Endothelial cell of umbilical vein (primary cell): ENCODE measurements at regions not wholly inside any gene's neighbourhood (a gene's known extent, or its start where the extent isn't known, plus 50 kb on each side); places are given as distances from the start of the nearest gene placed in this dataset.
A peak's percentile ranks its signal among the peaks of the same experiment; 100 is the strongest.

Source experiments
- BruUV-seq: library from RNA; stranded (reverse); fragments of 400-500 nt; replicated peaks from 2 replicates; lab custom pipeline; 2021; lab: Mats Ljungman, UMichigan
- CTCF ChIA-PET: fragments of 300-600, 350-600 bp; sonication (Branson Sonifier 250); formaldehyde crosslinking; loops from one replicate; lab custom pipeline; 2021; ENCODE audit warnings: antibody characterized with exemption, inconsistent platforms; lab: Charles Lee
- POLR2A ChIA-PET: fragments of 300-600, 350-600 bp; sonication (Branson Sonifier 250); formaldehyde crosslinking; loops from one replicate; lab custom pipeline; 2021; ENCODE audit warnings: antibody characterized with exemption, inconsistent platforms; lab: Charles Lee
- DNase-seq: peaks from one replicate; pipeline ENCODE4 v3.0.0-alpha.2; 2011; ENCODE audit warnings: low read depth, low spot score
- FAIRE-seq: peaks from 2 replicates; lab custom pipeline; 2011; peaks lifted over from hg19 to GRCh38; lab: Jason Lieb, UNC
- H2AFZ ChIP-seq: 2 replicates; pipeline ENCODE4 v1.6.0; 2012; ENCODE audit warnings: low read depth, low read length, control low read depth, inconsistent platforms
- H3K27ac ChIP-seq: 2 replicates; pipeline ENCODE4 v1.5.1; 2011; ENCODE audit warnings: low read depth, mild to moderate bottlenecking, control low read depth, low read length, moderate library complexity; ENCODE audit not compliant: insufficient read depth
- H3K27me3 ChIP-seq, 2 experiments: 2 replicates each; pipeline versions ENCODE4 v1.6.0 to v1.6.1; 2011; ENCODE audit warnings: low read length in 2 of 2, mixed read lengths in 1 of 2; ENCODE audit not compliant: control insufficient read depth in 2 of 2, insufficient read depth in 2 of 2
- H3K36me3 ChIP-seq, 2 experiments: 2 replicates in 1 of 2; 3 replicates in 1 of 2; pipeline ENCODE4 v1.5.1; 2011; ENCODE audit warnings: low read length in 2 of 2, mild to moderate bottlenecking in 1 of 2, moderate library complexity in 1 of 2; ENCODE audit not compliant: control insufficient read depth in 2 of 2, insufficient read depth in 2 of 2; ENCODE audit errors: extremely low read depth in 1 of 2
- H3K4me1 ChIP-seq: 3 replicates; pipeline ENCODE4 v1.5.1; 2011; ENCODE audit warnings: mild to moderate bottlenecking, low read length; ENCODE audit not compliant: control insufficient read depth, insufficient read depth; ENCODE audit errors: extremely low read depth
- H3K4me2 ChIP-seq: 2 replicates; pipeline ENCODE4 v1.6.1; 2011; ENCODE audit warnings: low read length, control low read depth, mixed read lengths; ENCODE audit not compliant: insufficient read depth
- H3K4me3 ChIP-seq, 3 experiments: fragments of 200-600 bp in 1 of 3; sonication (generic), shearing (Covaris generic) in 1 of 3; replicated peaks in 1 of 3; 2 replicates each; pipeline ENCODE4 v1.5.1; 2011 to 2016; ENCODE audit warnings: control low read depth in 3 of 3, low read length in 3 of 3, mild to moderate bottlenecking in 2 of 3, inconsistent platforms in 1 of 3, low read depth in 1 of 3, moderate library complexity in 1 of 3; ENCODE audit not compliant: insufficient read depth in 1 of 3
- H3K79me2 ChIP-seq: 2 replicates; pipeline ENCODE4 v1.6.0; 2012; ENCODE audit warnings: low read length, inconsistent platforms; ENCODE audit not compliant: control insufficient read depth, insufficient read depth
- H3K9ac ChIP-seq: replicated peaks from 2 replicates; pipeline ENCODE3; 2011; ENCODE audit warnings: low read length, control low read depth; ENCODE audit not compliant: insufficient read depth; ENCODE audit errors: extremely low read depth
- H3K9me1 ChIP-seq: replicated peaks from 3 replicates; pipeline ENCODE4 v1.6.0; 2011; ENCODE audit warnings: mild to moderate bottlenecking, low read length; ENCODE audit not compliant: control insufficient read depth, insufficient read depth; ENCODE audit errors: extremely low read depth
- H3K9me3 ChIP-seq: replicated peaks from 2 replicates; pipeline ENCODE4 v1.5.1; 2012; ENCODE audit warnings: low read length, inconsistent platforms; ENCODE audit not compliant: control insufficient read depth, insufficient read depth
- H4K20me1 ChIP-seq: replicated peaks from 2 replicates; pipeline ENCODE3; 2011; ENCODE audit warnings: mild to moderate bottlenecking, low read length; ENCODE audit not compliant: control insufficient read depth, insufficient read depth; ENCODE audit errors: extremely low read depth
- EZH2 ChIP-seq: IDR thresholded peaks from 2 replicates; pipeline ENCODE4 v1.6.1; 2012; ENCODE audit warnings: borderline replicate concordance, low read depth, mild to moderate bottlenecking, moderate library complexity, low read length, inconsistent platforms; ENCODE audit not compliant: severe bottlenecking
- GATA2 ChIP-seq: IDR thresholded peaks from 2 replicates; pipeline ENCODE4 v1.7.0; 2011; ENCODE audit warnings: low read depth, mild to moderate bottlenecking, moderate library complexity, mixed read lengths, low read length; ENCODE audit not compliant: insufficient read length, insufficient read depth
- MYC ChIP-seq: IDR thresholded peaks from one replicate; pipeline ENCODE4 v1.6.1; 2011; ENCODE audit warnings: mild to moderate bottlenecking, low read depth, low read length
- POLR2A ChIP-seq: IDR thresholded peaks from 2 replicates; pipeline ENCODE4 v1.6.1; 2012; ENCODE audit warnings: low read depth, mild to moderate bottlenecking, control low read depth, low read length
- dilution Hi-C: fragments of 300-500 bp; cut with MboI; formaldehyde crosslinking; loops from one replicate; pipeline ENCODE4 v1.15.0; 2019; ENCODE audit warnings: low sequenced_read_pairs; ENCODE audit not compliant: extremely low pct_ligation_motif_present
- intact Hi-C: fragments of 100-400 bp; cut with micrococcal nuclease; formaldehyde crosslinking; loops from one replicate; pipeline ENCODE4 v1.10.0; 2022
- TF ChIP-seq, protein P1 (sequence below), 2 donors: IDR thresholded peaks; 1 replicate in 1 of 2; 2 replicates in 1 of 2; pipeline ENCODE4 v1.5.1; 2011; ENCODE audit warnings: low read length in 2 of 2, mild to moderate bottlenecking in 2 of 2, moderate library complexity in 2 of 2, control low read depth in 1 of 2, inconsistent platforms in 1 of 2, low read depth in 1 of 2; ENCODE audit not compliant: insufficient read depth in 1 of 2; ENCODE audit errors: extremely low read depth in 1 of 2

- dilution Hi-C loops, result no loop called here
- Histone ChIP-seq H3K4me3 (no peak overlapping the region), H3K27me3 (no peaks in the 10 kb centered on the region), H3K4me2 (peak overlapping the region; percentile 46), H3K9ac (peak overlapping the region; percentile 7), H3K9me1 (no peaks in the 10 kb centered on the region), H2AFZ (peak overlapping the region; percentile 13), H4K20me1 (no peaks in the 10 kb centered on the region), H3K27ac (peak overlapping the region; percentile 94), H3K79me2 (no peaks in the 10 kb centered on the region), H3K9me3 (no peaks in the 10 kb centered on the region), H3K4me1 (peaks cover 76% of the 10 kb centered on the region), H3K36me3 (no peaks in the 10 kb centered on the region)
- intact Hi-C loops, result loop anchor here (1.0 to 5.0 kb wide), 4 partner anchors 53 to 272 kb away; partner anchors contain the start of gene PDK1
- TF ChIP-seq, protein P1, sequence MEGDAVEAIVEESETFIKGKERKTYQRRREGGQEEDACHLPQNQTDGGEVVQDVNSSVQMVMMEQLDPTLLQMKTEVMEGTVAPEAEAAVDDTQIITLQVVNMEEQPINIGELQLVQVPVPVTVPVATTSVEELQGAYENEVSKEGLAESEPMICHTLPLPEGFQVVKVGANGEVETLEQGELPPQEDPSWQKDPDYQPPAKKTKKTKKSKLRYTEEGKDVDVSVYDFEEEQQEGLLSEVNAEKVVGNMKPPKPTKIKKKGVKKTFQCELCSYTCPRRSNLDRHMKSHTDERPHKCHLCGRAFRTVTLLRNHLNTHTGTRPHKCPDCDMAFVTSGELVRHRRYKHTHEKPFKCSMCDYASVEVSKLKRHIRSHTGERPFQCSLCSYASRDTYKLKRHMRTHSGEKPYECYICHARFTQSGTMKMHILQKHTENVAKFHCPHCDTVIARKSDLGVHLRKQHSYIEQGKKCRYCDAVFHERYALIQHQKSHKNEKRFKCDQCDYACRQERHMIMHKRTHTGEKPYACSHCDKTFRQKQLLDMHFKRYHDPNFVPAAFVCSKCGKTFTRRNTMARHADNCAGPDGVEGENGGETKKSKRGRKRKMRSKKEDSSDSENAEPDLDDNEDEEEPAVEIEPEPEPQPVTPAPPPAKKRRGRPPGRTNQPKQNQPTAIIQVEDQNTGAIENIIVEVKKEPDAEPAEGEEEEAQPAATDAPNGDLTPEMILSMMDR (IDR thresholded peaks at IDR 0.05; ENCODE audit: extremely low read depth in 1 of 2, insufficient read depth in 1 of 2, low read depth in 1 of 2, low read length in 2 of 2), result no peak
- TF ChIP-seq MYC (no peak), GATA2 (no peak), EZH2 (no peak), POLR2A (no peak)
- POLR2A ChIA-PET, result interaction anchor here (1.1 to 1.2 kb wide), 2 partner anchors 53 to 144 kb away, joined by 3 read pairs; no protein-coding TSS in a partner anchor
- CTCF ChIA-PET, result interaction anchor here (1.0 to 4.9 kb wide), 6 partner anchors 11 to 176 kb away, joined by 3 to 40 read pairs (median 4); no protein-coding TSS in a partner anchor
- BruUV-seq, result no TSS peak
- FAIRE-seq (no peak), DNase-seq (peak; percentile 79)
Observed at GRCh38 chr2:172285010-172285621, 142.3 kb upstream of the ITGA6 start.
